ENCODE measurements at regions not wholly inside any gene's neighbourhood (a gene's known extent, or its start where the extent isn't known, plus 50 kb on each side); places are given as distances from the start of the nearest gene placed in this dataset.

DNA sequence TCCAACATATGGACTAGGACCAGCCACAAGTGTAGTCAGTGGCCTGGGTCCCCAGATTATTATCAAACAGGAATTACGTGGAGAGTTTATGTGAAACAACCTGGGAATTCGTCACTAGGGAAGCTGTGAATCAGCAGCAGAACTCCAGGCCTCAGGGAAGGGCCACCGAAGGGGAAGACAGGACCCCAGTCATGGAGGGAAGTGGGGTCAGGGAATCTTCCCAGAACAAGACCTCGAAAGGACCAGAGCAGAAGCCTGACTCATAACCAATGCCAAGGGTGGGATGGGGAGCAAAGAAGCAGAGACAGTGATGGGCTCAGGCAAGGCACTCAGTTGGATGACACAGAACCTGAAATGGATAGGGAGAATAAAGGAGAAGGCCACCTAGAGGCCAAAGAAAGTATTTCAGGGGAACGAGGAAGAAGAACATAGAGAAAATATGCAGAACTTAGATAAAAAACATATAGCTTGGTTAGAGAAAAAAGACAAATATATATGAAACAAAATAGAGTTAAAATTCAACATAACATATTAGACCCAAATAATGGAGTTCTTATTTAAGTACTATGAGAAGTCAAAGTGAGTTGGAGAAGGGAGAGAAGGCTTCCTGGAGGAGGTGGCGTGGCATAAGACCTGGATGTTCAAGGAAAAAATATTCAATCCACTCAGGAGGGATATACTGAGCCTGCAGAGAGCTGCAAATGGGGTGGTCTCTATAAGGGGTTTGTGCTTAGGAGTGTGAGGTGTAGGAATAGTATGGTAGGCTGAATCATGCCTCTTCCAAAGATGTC is 66.7 kb upstream of the CAST start:
- no peak for DNase-seq

DNA sequence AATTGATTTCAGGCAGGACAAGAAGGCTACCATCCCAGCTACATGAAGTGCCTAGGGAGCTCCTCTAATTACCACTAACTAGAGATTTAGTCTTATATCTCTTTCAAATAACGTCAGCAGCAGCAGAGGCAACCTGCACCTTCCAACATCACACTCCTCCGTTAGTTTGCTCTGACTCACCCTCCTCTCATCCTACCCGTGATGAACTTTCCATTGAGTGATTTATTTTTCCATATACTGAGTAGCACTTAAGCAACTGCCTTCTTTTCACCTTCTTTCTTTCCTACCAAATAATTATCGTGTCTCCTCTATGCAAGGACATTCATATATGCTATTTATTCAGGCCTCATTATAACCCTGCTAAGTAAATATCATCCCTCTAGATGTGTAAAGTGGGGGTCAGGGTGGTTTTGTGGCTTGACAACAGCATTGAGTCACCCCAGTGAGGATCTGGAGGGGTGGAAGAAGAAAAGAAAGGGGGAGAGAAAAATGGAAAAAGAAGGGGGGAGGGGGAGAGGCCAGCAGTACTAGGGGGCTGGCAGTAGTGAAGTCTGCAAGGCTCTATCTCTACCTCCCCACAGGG is 64.6 kb upstream of the CAST start:
- no peak for DNase-seq

DNA sequence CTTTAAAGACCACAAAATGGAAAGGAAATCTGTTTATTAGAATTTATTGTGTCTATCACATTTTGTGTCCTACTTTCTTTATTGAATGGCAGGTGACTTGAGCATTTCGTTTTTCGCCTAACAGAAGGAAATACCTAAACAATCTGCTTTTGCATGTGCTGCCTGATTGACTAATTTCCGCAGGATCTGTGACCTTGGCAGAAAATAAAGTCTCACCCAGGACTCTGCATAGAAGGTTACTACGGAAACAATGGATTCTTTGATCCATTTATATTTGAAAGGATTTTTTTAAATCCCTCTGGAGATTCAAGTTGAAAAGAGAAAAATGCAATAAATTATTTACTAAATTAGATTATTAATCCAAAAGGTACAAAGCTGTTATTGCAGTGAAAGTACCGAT is 61.0 kb upstream of the CAST start:
- DNase-seq, result no peak

DNA sequence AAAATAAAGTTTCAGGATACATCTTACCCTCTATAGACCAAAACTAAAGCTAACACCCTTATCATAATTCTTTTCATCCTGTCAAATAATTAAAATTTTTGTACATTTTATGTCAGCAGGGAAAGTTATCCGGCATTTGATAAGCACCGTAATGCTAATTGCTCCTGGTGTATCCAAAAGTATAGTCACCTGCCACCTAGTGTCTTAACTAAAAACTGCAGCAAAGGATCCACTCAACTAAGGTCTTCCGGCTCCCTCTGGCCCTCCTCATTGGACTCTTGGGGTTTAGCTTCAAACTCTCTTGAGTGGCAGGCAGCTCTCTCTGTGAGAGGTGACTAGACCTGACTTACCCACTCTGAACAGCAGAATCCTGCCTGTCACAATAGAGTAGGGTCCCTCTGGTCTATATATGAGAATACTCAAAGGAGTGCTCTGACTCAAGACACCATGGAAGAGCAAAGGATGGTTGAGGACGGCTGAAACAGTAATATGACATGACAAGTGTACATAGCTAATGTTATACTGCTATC is 60.4 kb upstream of the CAST start:
- peak; percentile 56 for DNase-seq

DNA sequence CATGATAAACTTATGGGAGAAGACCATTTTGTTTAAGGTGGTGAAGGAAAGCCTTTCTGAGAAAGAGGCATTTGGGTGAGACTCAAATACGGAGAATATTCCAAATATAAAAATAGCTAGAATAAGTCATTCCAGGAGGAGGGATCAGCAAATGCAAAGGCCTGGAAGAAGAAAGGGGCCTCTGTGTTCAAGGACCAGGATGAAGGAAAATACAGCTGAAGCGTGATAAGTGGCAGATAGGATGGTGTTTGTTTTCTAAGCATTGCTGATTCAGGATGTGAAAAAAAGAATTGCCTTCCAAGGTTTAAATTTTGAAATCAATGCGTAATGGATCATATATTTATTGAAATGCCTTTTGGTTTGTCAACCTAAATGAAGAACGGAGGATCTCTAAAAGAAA is 59.4 kb upstream of the CAST start:
- no peak for DNase-seq

DNA sequence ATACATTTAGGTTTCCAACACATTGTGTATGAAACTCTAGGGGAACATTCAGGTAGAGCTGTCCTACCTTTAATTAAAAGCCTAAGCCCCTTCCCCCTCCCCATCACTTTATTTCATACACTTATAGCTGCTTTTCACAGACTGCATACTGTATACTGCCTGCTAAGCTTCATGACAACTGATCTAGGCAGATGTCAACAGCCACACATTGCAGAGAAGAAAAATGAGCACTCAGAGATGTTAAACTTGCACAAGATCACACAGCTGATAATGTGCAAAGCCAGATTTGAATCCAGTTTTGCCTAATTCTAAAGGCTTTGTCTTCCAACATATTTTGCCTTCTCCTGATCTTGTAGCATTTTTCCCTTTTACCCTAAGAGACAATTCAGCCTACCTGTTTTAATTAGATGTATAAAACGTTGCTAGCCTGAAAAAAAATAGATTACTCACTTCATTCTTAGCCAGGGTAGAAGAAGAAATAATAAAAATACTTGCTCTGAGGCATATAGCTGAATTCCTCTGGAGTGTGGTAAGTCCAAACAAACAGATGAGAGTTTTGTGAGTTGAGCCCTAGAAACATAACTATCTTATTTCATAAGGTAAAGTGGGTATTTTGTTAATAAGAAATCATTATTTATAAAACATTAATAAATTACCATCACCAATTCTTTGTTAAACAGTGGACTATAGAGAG is 56.9 kb upstream of the CAST start:
- no peak for DNase-seq

DNA sequence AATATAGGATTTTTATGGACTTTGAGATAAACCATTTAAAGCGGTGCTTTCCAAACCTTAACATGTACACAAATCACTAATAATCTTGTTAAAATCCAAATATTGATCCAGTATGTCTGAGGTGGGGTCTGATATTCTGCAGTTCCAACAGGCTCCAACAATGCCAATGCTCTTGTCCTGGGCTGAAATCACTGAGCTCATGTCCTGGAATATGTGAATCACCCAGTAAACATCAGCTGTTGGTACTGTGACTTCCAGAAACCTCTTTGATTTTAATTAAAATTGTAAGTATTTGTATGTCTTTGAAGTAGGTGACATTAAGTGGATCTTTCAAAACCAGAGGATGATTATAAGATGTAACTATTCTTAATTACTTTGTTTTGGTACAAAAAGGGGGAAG is 52.8 kb upstream of the CAST start:
- no peak for DNase-seq

DNA sequence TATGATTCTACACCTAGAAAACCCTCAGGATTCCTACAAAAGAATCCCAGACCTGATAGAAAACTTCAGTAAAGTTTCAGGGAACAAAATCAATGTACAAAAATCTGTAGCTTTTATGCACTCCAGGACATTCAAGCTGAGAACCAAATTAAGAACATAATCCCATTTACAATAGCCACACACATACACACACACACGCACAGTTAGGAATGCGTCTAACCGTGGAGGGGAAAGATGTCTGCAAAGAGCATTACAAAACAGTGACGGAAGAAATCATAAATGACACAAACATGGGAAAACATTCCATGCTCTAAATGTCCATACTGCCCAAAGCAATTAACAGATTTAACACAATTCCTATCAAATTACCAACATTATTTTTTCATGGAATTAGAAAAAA is 51.4 kb upstream of the CAST start:
- DNase-seq, result no peak

DNA sequence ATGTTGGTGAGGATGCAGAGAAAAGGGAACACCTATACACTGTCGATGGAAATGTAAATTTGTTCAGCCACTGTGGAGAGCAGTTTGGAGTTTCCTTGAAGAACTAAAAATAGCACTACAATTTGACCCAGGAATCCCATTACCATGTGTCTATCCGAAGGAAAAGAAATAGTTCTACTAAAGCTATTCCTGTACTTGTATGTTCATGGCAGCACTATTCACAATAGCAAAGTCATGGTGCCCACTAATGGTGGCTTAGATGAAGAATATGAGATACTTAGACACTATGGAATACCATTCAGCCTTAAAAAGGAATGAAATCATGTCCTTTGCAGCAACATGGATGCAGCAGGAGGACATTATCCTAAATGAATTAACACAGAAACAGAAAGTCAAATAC is 50.2 kb upstream of the CAST start:
- no peak for DNase-seq

Measured in activated gamma-delta T cell treated with Interleukin-2 at 50 U/mL for 16 hours (primary cell).